Neural progenitor cell (in vitro differentiated cells): ENCODE measurements at regions not wholly inside any gene's neighbourhood (a gene's known extent, or its start where the extent isn't known, plus 50 kb on each side); places are given as distances from the start of the nearest gene placed in this dataset.

Experiments
- DNase-seq: peaks from one replicate; pipeline ENCODE4 v3.0.0-alpha.2; 2016; ENCODE audit warnings: low spot score
- H2AFZ ChIP-seq: fragments of 200-600 bp; sonication (generic); replicated peaks from 2 replicates; pipeline ENCODE4 v1.6.1; 2016; ENCODE audit warnings: antibody characterized with exemption
- H3F3A ChIP-seq: fragments of 200-600 bp; sonication (generic); 2 replicates; pipeline ENCODE4 v1.6.1; 2016; ENCODE audit warnings: antibody characterized with exemption, low read depth
- H3K27ac ChIP-seq: fragments of 200-600 bp; sonication (generic); 2 replicates; pipeline ENCODE4 v1.5.1; 2016; ENCODE audit warnings: mild to moderate bottlenecking
- H3K27me3 ChIP-seq: fragments of 200-600 bp; sonication (generic); 2 replicates; pipeline ENCODE4 v1.6.1; 2016; ENCODE audit warnings: mild to moderate bottlenecking, moderate library complexity
- H3K36me3 ChIP-seq: fragments of 200-600 bp; sonication (generic); 2 replicates; pipeline ENCODE4 v1.5.1; 2016
- H3K4me1 ChIP-seq: fragments of 200-600 bp; sonication (generic); 2 replicates; pipeline ENCODE4 v1.6.1; 2016; ENCODE audit warnings: mixed run types
- H3K4me2 ChIP-seq: fragments of 200-600 bp; sonication (generic); 2 replicates; pipeline ENCODE4 v1.6.1; 2016
- H3K4me3 ChIP-seq: fragments of 200-600 bp; sonication (generic); 2 replicates; pipeline ENCODE4 v1.5.1; 2016
- H3K79me2 ChIP-seq: fragments of 200-600 bp; sonication (generic); 2 replicates; pipeline ENCODE4 v1.6.1; 2016; ENCODE audit warnings: low read depth
- H3K9ac ChIP-seq: fragments of 200-600 bp; sonication (generic); 2 replicates; pipeline ENCODE4 v1.6.1; 2016
- H3K9me3 ChIP-seq: fragments of 200-600 bp; sonication (generic); 2 replicates; pipeline ENCODE4 v1.5.1; 2016; ENCODE audit warnings: low read depth
- H4K20me1 ChIP-seq: fragments of 200-600 bp; sonication (generic); 2 replicates; pipeline ENCODE4 v1.6.1; 2016; ENCODE audit warnings: low read depth
- H3K27ac Mint-ChIP-seq: 3 replicates; pipeline ENCODE4 v1.8.0; 2021; ENCODE audit warnings: mixed read lengths
- H3K27me3 Mint-ChIP-seq: 2 replicates; pipeline ENCODE4 v1.8.0; 2022; ENCODE audit warnings: low read depth, mild to moderate bottlenecking, inconsistent platforms, moderate library complexity, mixed read lengths; ENCODE audit not compliant: insufficient read depth
- H3K36me3 Mint-ChIP-seq: 3 replicates; pipeline ENCODE4 v1.8.0; 2021; ENCODE audit warnings: mixed read lengths
- H3K4me1 Mint-ChIP-seq: 3 replicates; pipeline ENCODE4 v1.8.0; 2021; ENCODE audit warnings: mixed read lengths
- H3K4me3 Mint-ChIP-seq: 3 replicates; pipeline ENCODE4 v1.8.0; 2021; ENCODE audit warnings: mild to moderate bottlenecking, moderate library complexity, mixed read lengths
- H3K9me3 Mint-ChIP-seq: 3 replicates; pipeline ENCODE4 v1.8.0; 2020; ENCODE audit warnings: mixed read lengths
- EZH2 ChIP-seq: fragments of 200-600 bp; sonication (generic); IDR thresholded peaks from 2 replicates; pipeline ENCODE4 v1.6.1; 2017; ENCODE audit warnings: antibody characterized with exemption, mild to moderate bottlenecking, moderate library complexity
- EZH2phosphoT487 ChIP-seq: fragments of 200-600 bp; sonication (generic); IDR thresholded peaks from 2 replicates; pipeline ENCODE4 v1.6.1; 2017; ENCODE audit warnings: antibody characterized with exemption
- TF ChIP-seq, protein P1 (sequence below): fragments of 200-600 bp; sonication (generic); IDR thresholded peaks from 2 replicates; pipeline ENCODE4 v1.5.1; 2017; ENCODE audit warnings: antibody characterized with exemption, mild to moderate bottlenecking

GRCh38 chr14:81991998-81992397 lies 458.3 kb upstream of the SEL1L start:
- no peak for DNase-seq
- no peak overlapping the region for H2AFZ ChIP-seq
- H3K27ac ChIP-seq: no peak overlapping the region
- no peak for TF ChIP-seq EZH2phosphoT487
- TF ChIP-seq, protein P1, sequence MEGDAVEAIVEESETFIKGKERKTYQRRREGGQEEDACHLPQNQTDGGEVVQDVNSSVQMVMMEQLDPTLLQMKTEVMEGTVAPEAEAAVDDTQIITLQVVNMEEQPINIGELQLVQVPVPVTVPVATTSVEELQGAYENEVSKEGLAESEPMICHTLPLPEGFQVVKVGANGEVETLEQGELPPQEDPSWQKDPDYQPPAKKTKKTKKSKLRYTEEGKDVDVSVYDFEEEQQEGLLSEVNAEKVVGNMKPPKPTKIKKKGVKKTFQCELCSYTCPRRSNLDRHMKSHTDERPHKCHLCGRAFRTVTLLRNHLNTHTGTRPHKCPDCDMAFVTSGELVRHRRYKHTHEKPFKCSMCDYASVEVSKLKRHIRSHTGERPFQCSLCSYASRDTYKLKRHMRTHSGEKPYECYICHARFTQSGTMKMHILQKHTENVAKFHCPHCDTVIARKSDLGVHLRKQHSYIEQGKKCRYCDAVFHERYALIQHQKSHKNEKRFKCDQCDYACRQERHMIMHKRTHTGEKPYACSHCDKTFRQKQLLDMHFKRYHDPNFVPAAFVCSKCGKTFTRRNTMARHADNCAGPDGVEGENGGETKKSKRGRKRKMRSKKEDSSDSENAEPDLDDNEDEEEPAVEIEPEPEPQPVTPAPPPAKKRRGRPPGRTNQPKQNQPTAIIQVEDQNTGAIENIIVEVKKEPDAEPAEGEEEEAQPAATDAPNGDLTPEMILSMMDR: peak; percentile 31
- no peaks in the 10 kb centered on the region for H3K79me2 ChIP-seq
- H3K4me1 ChIP-seq: no peaks in the 10 kb centered on the region
- H3K4me3 ChIP-seq: no peak overlapping the region
- no peaks in the 10 kb centered on the region for H3F3A ChIP-seq
- no peaks in the 10 kb centered on the region for H3K36me3 ChIP-seq
- peaks cover 2% of the 10 kb centered on the region for H3K9me3 Mint-ChIP-seq
- peaks cover 2% of the 10 kb centered on the region for H3K4me1 Mint-ChIP-seq
- no peak overlapping the region for H3K9ac ChIP-seq
- no peak overlapping the region for H3K27ac Mint-ChIP-seq
- H3K9me3 ChIP-seq: no peaks in the 10 kb centered on the region
- no peaks in the 10 kb centered on the region for H3K27me3 Mint-ChIP-seq
- no peak overlapping the region for H3K4me2 ChIP-seq
- H3K4me3 Mint-ChIP-seq: no peak overlapping the region
- no peaks in the 10 kb centered on the region for H4K20me1 ChIP-seq
- no peaks in the 10 kb centered on the region for H3K27me3 ChIP-seq
- H3K36me3 Mint-ChIP-seq: no peaks in the 10 kb centered on the region

GRCh38 chr14:81993432-81993831 lies 459.8 kb upstream of the SEL1L start:
- Histone ChIP-seq H2AFZ (no peak overlapping the region), H3K9me3 (no peaks in the 10 kb centered on the region), H3K27ac (no peak overlapping the region), H3K79me2 (no peaks in the 10 kb centered on the region), H3K27me3 (no peaks in the 10 kb centered on the region), H4K20me1 (no peaks in the 10 kb centered on the region), H3K4me3 (no peak overlapping the region), H3F3A (no peaks in the 10 kb centered on the region), H3K36me3 (no peaks in the 10 kb centered on the region), H3K4me1 (no peaks in the 10 kb centered on the region), H3K9ac (no peak overlapping the region), H3K4me2 (no peak overlapping the region)
- no peak for DNase-seq
- H3K36me3 Mint-ChIP-seq: no peaks in the 10 kb centered on the region
- H3K27me3 Mint-ChIP-seq: no peaks in the 10 kb centered on the region
- H3K4me3 Mint-ChIP-seq: no peak overlapping the region
- H3K4me1 Mint-ChIP-seq: peaks cover 2% of the 10 kb centered on the region
- peaks cover 2% of the 10 kb centered on the region for H3K9me3 Mint-ChIP-seq
- H3K27ac Mint-ChIP-seq: no peak overlapping the region
- TF ChIP-seq EZH2phosphoT487 (no peak), EZH2 (no peak)
- TF ChIP-seq, protein P1: no peak

DNA sequence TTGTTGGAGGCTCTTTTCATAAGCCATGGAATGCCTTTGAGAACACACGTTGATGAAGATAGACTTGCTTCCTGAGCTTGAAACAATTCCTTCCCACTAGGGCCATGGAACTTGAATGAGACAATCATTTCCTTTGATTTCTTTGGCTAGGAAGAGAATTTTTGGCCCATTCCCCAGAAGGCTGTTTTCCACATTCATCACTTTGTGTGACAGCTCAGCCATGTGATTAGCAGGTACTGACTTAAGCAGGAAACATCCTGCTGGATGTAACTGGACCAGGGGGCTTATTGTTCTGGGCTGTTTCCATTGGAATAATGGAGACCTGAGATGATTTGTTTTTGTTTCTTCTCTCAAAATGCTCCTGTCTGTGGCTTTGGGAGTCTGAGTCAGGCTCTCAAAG lies 469.8 kb upstream of the SEL1L start:
- H3K4me1 ChIP-seq: no peaks in the 10 kb centered on the region
- Mint-ChIP-seq H3K4me3 (no peak overlapping the region), H3K36me3 (no peaks in the 10 kb centered on the region), H3K4me1 (no peaks in the 10 kb centered on the region), H3K9me3 (no peaks in the 10 kb centered on the region), H3K27me3 (peaks cover 2% of the 10 kb centered on the region), H3K27ac (no peak overlapping the region)
- DNase-seq: no peak
- H3K79me2 ChIP-seq: no peaks in the 10 kb centered on the region
- no peak for TF ChIP-seq EZH2phosphoT487
- TF ChIP-seq, protein P1: no peak
- TF ChIP-seq EZH2: no peak
- H3K9me3 ChIP-seq: no peaks in the 10 kb centered on the region
- H3K36me3 ChIP-seq: no peaks in the 10 kb centered on the region
- no peaks in the 10 kb centered on the region for H3F3A ChIP-seq
- no peak overlapping the region for H3K27ac ChIP-seq
- H4K20me1 ChIP-seq: no peaks in the 10 kb centered on the region
- no peak overlapping the region for H3K9ac ChIP-seq
- no peak overlapping the region for H3K4me2 ChIP-seq
- H3K27me3 ChIP-seq: no peaks in the 10 kb centered on the region
- H3K4me3 ChIP-seq: no peak overlapping the region
- H2AFZ ChIP-seq: no peak overlapping the region

GRCh38 chr14:82009076-82009475 lies 475.4 kb upstream of the SEL1L start:
- no peak overlapping the region for H3K27ac Mint-ChIP-seq
- no peaks in the 10 kb centered on the region for H3F3A ChIP-seq

More at GRCh38 chr14:82009076-82009475, 475.4 kb upstream of the SEL1L start:
- no peaks in the 10 kb centered on the region for H3K4me1 ChIP-seq
- H3K36me3 Mint-ChIP-seq: no peaks in the 10 kb centered on the region
- H3K4me1 Mint-ChIP-seq: no peaks in the 10 kb centered on the region
- H3K27ac ChIP-seq: no peak overlapping the region
- H3K9me3 Mint-ChIP-seq: peaks cover 8% of the 10 kb centered on the region
- H3K4me3 Mint-ChIP-seq: no peak overlapping the region
- H3K79me2 ChIP-seq: no peaks in the 10 kb centered on the region
- no peaks in the 10 kb centered on the region for H3K9me3 ChIP-seq
- no peak overlapping the region for H3K4me3 ChIP-seq
- no peak overlapping the region for H3K4me2 ChIP-seq
- H4K20me1 ChIP-seq: no peaks in the 10 kb centered on the region
- DNase-seq: peak; percentile 32
- no peak overlapping the region for H2AFZ ChIP-seq
- H3K9ac ChIP-seq: no peak overlapping the region
- H3K27me3 Mint-ChIP-seq: peaks cover 2% of the 10 kb centered on the region
- no peaks in the 10 kb centered on the region for H3K27me3 ChIP-seq
- H3K36me3 ChIP-seq: peaks cover 2% of the 10 kb centered on the region
- TF ChIP-seq, protein P1: peak; percentile 67
- TF ChIP-seq EZH2: no peak
